ENCODE measurements at regions not wholly inside any gene's neighbourhood (a gene's known extent, or its start where the extent isn't known, plus 50 kb on each side); places are given as distances from the start of the nearest gene placed in this dataset.
"Not testable (repeated sequence)": the region's sequence is repeated elsewhere in the genome, so short reads cannot be mapped to it uniquely, and the experiment has no call there.

DNA sequence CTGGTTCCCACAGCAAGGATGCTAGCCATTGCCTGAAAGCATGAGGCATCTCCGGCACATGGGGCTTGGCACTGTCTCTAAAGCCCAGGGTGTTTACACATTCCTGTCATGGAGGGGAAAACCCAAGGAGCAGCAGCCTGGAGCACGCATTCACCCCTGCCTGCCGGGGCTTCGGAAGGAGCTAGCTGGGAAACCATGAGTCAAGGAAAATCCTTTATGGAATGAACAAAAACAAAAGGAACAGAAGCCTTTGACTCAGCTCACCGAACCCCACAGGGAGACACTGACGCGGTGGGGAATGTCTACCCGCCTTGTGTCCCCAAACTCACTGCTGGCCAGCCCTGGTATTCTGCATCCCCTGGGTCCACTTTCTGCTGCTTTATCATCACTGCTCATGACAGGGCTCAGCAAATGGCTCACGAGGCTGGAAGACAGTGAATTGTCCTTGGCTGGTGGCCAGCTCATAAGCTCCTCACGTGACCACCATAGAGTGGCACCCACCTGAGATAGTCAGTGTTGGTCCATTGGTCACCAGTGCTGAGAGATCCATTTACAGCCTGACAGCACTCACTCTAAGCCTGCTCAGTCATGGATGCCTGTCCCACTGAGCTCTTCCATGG, 137.2 kb downstream of the NPIPB11 start:
- TF ChIP-seq POLR2AphosphoS5 (IDR thresholded peaks at IDR 0.05; ENCODE audit: borderline replicate concordance, low read depth, low read length); EZH2 (IDR thresholded peaks at IDR 0.05); FOXP2 (optimal IDR thresholded peaks at IDR 0.05; ENCODE audit: control extremely low read depth, extremely low read length, insufficient read depth): not testable (repeated sequence)
